Pulmonary artery endothelial cell (primary cell): ENCODE measurements at regions not wholly inside any gene's neighbourhood (a gene's known extent, or its start where the extent isn't known, plus 50 kb on each side); places are given as distances from the start of the nearest gene placed in this dataset.

Experiments
- DNase-seq: peaks from one replicate; pipeline ENCODE4 v3.0.0-alpha.2; 2011; ENCODE audit warnings: low read depth, low spot score

- DNase-seq: no peak
Observed at GRCh38 chr11:45089676-45090499, 56.6 kb upstream of the PRDM11 start.

DNA sequence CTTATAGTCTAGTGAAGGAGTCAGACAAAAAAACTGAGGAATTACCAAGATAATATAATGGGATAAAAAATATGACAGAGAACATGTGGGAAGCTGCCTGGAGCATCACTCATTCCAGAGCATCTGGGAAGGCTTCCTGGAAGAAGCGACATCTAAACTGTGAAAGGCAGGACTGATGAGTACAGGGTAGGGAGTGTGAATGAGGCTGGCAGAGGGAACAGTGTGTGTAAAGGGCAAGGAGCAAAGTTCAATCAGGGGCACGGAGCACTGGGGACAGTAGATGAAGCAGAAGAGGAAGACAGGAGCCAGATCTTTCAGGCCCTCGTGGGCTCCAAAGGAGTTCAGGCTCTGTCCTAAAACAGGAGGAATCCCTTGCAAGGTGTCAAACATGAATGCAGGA, 55.8 kb upstream of the PRDM11 start:
- no peak for DNase-seq

GRCh38 chr11:45091563-45092403, 54.7 kb upstream of the PRDM11 start:
- DNase-seq: no peak

- no peak for DNase-seq
Observed at GRCh38 chr11:45092404-45092785, 54.0 kb upstream of the PRDM11 start.

GRCh38 chr11:45092901-45093760, 53.3 kb upstream of the PRDM11 start:
- DNase-seq: no peak

GRCh38 chr11:45093761-45094455, 52.5 kb upstream of the PRDM11 start:
- no peak for DNase-seq

GRCh38 chr11:45094958-45095690, 51.3 kb upstream of the PRDM11 start:
- DNase-seq: no peak

DNA sequence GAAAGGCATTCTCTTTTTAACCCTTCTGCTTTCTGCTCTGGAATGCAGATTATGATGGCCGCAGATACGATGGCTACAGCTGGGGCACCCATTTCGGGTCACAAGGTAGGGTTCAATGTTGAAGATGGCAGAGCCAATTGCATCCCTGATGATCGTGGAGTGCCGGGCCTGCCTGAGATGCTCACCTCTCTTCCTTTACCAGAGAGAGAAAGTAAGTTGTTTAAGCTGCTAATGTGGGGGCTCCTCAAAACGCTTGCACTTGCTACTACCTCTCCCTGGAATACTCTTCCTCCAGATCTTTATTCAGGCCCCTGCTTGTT, 50.8 kb upstream of the PRDM11 start:
- no peak for DNase-seq

- no peak for DNase-seq
Observed at GRCh38 chr11:45096636-45097035, 49.8 kb upstream of the PRDM11 start.
